Peyer's patch (tissue), 4 donors: ENCODE measurements at regions not wholly inside any gene's neighbourhood (a gene's known extent, or its start where the extent isn't known, plus 50 kb on each side); places are given as distances from the start of the nearest gene placed in this dataset.
"Not testable (repeated sequence)": the region's sequence is repeated elsewhere in the genome, so short reads cannot be mapped to it uniquely, and the experiment has no call there.

Experiments used
- DNase-seq, 3 donors: peaks; one replicate each; pipeline ENCODE4 v3.0.0-alpha.2; 2017 to 2019
- H3K27ac ChIP-seq, 4 donors: fragments of 200-600 bp; sonication (generic); one replicate each; pipeline ENCODE4 v1.5.1; 2016 to 2019
- H3K27me3 ChIP-seq, 2 donors: fragments of 200-600 bp; sonication (generic); one replicate each; pipeline ENCODE4 v1.5.1; 2019
- H3K36me3 ChIP-seq, 3 donors: fragments of 200-600 bp; sonication (generic); one replicate each; pipeline ENCODE4 v1.5.1; 2016 to 2019
- H3K4me1 ChIP-seq, 4 donors: fragments of 200-600 bp; sonication (generic); one replicate each; pipeline ENCODE4 v1.5.1; 2016 to 2019
- H3K4me3 ChIP-seq, 4 donors: fragments of 200-600 bp; sonication (generic); 1 replicate in 3 of 4; 2 replicates in 1 of 4; pipeline ENCODE4 v1.5.1; 2016 to 2019; ENCODE audit warnings: mild to moderate bottlenecking in 1 of 4
- H3K9me3 ChIP-seq, 4 donors: fragments of 200-600 bp; sonication (generic); one replicate each; pipeline ENCODE4 v1.5.1; 2016 to 2019; ENCODE audit warnings: mild to moderate bottlenecking in 1 of 4
- POLR2A ChIP-seq, 2 donors: fragments of 450-650 bp; IDR thresholded peaks; one replicate each; pipeline ENCODE4 v1.5.1; 2017; ENCODE audit warnings: antibody characterized with exemption in 2 of 2, mild to moderate bottlenecking in 2 of 2, moderate library complexity in 2 of 2
- TF ChIP-seq, protein P1 (sequence below), 6 experiments: fragments of 450-650 bp in 4 of 6; fragments of 200-600 bp in 2 of 6; sonication (generic) in 1 of 6; IDR thresholded peaks; one replicate each; pipeline ENCODE4 v1.5.1; 2017 to 2019; ENCODE audit warnings: antibody characterized with exemption in 6 of 6, mild to moderate bottlenecking in 3 of 6, moderate library complexity in 1 of 6

DNA sequence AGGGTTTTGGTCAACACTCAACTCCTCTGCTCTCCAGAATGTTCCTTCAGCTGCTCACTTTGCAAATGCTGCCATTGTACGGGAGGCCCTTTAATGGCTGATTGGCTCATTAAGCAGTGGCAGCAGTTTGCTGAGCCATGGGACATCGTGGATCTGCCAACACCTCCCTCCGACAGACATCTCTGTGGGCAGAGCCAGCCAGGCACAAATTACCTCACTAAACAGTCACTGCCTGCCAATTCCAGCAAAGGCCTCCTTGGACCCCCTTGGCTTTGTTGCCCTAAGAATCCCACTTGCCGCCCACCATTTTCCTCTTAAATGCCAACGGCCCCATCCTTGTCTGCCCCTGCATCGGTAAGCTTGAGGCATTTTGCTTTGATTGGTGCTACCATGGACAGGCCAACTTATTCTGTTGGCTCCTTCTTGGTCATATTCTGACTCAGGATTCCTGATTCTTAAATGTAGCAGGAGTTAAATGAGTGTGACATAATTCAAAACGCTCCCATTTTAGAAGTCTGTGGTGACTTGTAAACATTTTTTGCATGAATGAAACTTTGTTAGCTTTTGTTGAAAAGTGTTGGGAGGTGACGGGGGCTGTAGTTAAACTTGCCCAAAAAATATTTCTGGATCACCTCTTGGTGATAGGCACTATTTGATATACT is 57.5 kb upstream of the LMO2 start:
- no peaks in the 10 kb centered on the region for H3K36me3 ChIP-seq
- no peak overlapping the region for H3K27ac ChIP-seq
- H3K4me1 ChIP-seq = no peaks in the 10 kb centered on the region
- TF ChIP-seq, protein P1, sequence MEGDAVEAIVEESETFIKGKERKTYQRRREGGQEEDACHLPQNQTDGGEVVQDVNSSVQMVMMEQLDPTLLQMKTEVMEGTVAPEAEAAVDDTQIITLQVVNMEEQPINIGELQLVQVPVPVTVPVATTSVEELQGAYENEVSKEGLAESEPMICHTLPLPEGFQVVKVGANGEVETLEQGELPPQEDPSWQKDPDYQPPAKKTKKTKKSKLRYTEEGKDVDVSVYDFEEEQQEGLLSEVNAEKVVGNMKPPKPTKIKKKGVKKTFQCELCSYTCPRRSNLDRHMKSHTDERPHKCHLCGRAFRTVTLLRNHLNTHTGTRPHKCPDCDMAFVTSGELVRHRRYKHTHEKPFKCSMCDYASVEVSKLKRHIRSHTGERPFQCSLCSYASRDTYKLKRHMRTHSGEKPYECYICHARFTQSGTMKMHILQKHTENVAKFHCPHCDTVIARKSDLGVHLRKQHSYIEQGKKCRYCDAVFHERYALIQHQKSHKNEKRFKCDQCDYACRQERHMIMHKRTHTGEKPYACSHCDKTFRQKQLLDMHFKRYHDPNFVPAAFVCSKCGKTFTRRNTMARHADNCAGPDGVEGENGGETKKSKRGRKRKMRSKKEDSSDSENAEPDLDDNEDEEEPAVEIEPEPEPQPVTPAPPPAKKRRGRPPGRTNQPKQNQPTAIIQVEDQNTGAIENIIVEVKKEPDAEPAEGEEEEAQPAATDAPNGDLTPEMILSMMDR (IDR thresholded peaks at IDR 0.05) = no peak
- no peak for TF ChIP-seq POLR2A (IDR thresholded peaks at IDR 0.05)
- no peak overlapping the region for H3K4me3 ChIP-seq
- no peak for DNase-seq
- H3K27me3 ChIP-seq = no peaks in the 10 kb centered on the region
- no peaks in the 10 kb centered on the region for H3K9me3 ChIP-seq

DNA sequence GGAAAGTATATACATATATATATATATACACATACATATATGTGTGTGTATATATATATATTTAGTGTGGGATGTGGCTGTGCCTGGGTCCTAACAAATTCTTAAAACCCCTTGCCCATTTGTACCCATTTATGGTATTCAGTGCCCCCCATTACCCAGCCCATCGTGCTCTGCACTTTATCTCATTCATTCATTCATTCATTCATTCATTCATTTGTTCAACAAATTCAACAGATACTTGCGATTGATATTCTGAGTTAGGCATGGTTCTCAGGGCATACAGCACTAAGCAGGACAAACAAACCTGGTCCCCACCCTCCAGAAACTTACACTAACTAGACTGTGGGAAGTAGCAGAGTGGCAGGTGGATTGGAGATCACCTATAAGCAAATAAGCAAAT is 56.6 kb upstream of the LMO2 start:
- Histone ChIP-seq H3K9me3 (no peaks in the 10 kb centered on the region), H3K36me3 (no peaks in the 10 kb centered on the region), H3K27ac (no peak overlapping the region), H3K27me3 (no peaks in the 10 kb centered on the region), H3K4me1 (no peaks in the 10 kb centered on the region), H3K4me3 (no peak overlapping the region)
- no peak for DNase-seq
- TF ChIP-seq POLR2A (IDR thresholded peaks at IDR 0.05) = no peak
- TF ChIP-seq, protein P1 (IDR thresholded peaks at IDR 0.05) = no peak

DNA sequence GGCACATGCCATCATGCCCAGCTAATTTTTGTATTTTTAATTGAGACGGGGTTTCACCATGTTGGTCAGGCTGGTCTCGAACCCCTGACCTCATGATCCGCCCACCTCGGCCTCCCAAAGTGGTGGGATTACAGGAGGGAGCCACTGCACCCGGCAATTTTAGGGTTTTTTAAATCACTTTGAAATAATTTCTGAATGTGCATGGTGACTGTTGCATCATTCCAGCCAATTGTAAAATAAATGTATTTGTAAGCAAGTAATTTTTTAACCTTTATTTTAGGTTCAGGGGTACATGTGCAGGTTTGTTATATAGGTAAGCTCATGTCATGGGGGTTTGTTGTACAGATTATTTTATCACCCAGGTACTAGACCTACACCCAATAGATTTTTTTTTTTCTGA is 56.0 kb upstream of the LMO2 start:
- DNase-seq, H3K27ac ChIP-seq, H3K4me1 ChIP-seq, H3K9me3 ChIP-seq, H3K4me3 ChIP-seq, H3K27me3 ChIP-seq, H3K36me3 ChIP-seq: not testable (repeated sequence)

DNA sequence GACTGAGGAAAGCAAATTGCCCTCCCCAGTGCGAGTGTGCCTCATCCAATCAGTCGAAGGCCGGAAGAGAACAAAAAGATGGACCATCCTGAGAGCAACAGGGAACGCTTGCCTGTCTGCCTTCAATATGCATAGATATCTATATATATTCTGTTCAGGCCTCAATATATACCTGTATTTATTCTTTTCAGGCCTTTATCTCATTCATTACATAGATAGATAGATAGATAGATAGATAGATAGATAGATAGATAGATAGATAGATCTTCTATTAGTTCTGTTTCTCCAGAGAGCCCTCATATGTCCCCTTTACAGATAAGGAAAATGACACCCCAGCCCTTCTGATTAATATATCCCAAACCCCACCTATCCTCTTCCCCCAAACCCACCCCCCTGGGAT is 55.1 kb upstream of the LMO2 start:
- Histone ChIP-seq H3K27me3 (no peaks in the 10 kb centered on the region), H3K27ac (no peak overlapping the region), H3K36me3 (no peaks in the 10 kb centered on the region), H3K4me1 (no peaks in the 10 kb centered on the region), H3K9me3 (no peaks in the 10 kb centered on the region), H3K4me3 (no peak overlapping the region)
- no peak for TF ChIP-seq POLR2A (IDR thresholded peaks at IDR 0.05)
- TF ChIP-seq, protein P1 (IDR thresholded peaks at IDR 0.05) = no peak
- DNase-seq = no peak

DNA sequence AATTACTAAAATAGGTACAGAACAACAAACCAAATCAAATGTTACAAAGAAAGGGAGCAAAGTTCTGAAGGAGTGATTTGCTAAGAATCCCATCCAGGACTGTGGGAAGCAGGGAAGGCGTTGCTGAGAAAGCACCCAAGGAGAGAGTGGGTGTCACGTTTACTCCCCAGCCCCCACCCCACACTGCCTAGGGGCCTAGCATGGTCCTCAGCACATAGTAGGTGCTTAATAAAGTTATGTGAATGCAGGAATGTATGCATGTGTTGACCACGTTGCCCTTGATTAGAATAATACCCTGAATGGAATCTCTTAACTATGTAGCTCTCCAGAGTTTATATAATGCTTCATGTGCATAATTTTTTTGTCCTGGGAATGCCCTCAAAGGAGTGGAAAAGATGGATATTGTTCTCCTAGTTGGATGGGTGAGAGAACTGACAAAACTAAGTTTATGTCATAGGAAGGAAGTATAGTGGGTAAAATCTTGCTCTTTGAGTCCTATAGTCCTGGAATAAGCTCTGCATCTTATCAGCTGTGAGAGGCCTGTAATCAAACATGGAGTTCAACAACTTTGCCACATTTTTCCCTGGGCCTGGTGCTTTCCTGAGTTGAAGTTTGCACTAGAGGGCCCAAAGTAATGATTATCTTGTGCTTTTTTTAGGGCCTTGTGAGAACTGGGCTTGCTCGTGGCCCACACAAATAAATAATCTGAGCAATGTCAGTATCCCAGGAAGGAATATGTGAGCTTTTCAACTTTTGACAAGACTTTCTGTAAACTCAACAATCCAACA is 53.8 kb upstream of the LMO2 start:
- DNase-seq = no peak
- TF ChIP-seq, protein P1 (IDR thresholded peaks at IDR 0.05) = no peak
- TF ChIP-seq POLR2A (IDR thresholded peaks at IDR 0.05) = no peak

DNA sequence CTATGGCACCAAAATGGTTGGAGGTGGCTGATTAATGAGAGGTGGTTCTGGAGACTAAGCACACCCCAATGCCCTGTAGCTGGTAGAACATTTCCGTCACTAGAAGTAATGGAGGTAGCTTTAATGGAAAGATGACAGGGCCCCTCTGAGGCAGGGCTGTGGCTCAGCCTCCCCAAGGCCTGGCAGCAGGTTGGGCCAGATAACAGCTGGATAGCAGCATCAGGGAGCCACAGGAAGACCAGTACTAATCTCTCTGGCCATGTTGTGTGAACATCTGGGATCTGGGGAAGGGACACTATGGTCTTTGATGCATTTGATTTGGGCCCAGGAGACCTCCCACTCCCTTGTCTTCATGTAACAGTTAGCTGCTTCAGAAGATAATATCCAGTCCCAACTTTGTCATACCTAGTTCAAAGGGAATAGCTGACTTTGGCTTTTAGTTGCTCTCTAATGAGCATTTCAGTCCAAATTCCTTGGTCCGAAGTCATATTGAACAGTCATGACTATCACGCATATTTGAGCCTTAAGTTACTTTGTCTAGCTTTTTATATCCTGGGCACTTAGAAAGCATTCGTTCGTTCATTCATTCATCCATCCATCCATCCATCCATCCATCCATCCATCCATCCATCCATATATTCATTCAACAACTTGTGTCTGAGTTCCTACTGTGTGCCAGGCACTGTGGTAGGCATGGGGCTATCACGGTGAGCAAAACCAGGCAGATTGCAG is 53.0 kb upstream of the LMO2 start:
- Histone ChIP-seq H3K27ac (no peak overlapping the region), H3K9me3 (no peaks in the 10 kb centered on the region), H3K4me3 (no peak overlapping the region)

More for the DNA sequence above, 53.8 kb upstream of the LMO2 start:
- H3K9me3 ChIP-seq = no peaks in the 10 kb centered on the region
- no peak overlapping the region for H3K4me3 ChIP-seq
- H3K36me3 ChIP-seq = no peaks in the 10 kb centered on the region
- H3K27me3 ChIP-seq = no peaks in the 10 kb centered on the region
- H3K4me1 ChIP-seq = no peaks in the 10 kb centered on the region
- H3K27ac ChIP-seq = no peak overlapping the region

More for the DNA sequence above, 53.0 kb upstream of the LMO2 start:
- TF ChIP-seq, protein P1 (IDR thresholded peaks at IDR 0.05) = no peak
- TF ChIP-seq POLR2A (IDR thresholded peaks at IDR 0.05) = no peak
- Histone ChIP-seq H3K36me3 (no peaks in the 10 kb centered on the region), H3K4me1 (no peaks in the 10 kb centered on the region), H3K27me3 (no peaks in the 10 kb centered on the region)
- DNase-seq = no peak
